ENCODE measurements at regions not wholly inside any gene's neighbourhood (a gene's known extent, or its start where the extent isn't known, plus 50 kb on each side); places are given as distances from the start of the nearest gene placed in this dataset.

DNA sequence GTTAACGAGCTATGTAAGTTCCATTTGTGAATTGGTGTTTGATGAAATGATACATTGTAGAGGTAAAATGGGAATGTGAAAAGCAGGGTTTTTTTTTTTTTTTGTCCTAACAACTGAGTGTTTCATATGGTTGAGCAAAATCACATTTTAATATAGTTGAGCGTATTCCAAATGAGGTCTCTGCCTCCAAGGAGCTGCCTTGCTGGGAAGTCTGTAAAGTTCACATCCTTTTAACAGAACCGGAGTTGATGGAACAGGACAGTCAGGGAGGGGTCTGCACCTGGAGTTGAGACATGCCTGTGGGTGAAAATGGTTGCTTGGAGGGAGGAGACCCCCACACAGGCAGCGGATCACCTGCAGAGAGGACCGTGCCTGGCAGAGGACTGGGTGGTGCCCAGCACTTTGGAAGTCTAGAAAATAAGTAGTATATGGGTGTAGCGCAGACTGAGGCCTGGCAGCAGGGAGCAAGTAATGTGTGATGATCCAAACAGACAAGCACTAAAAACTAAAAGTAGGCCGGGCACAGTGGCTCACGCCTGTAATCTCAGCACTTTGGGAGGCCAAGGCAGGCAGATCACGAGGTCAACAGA, 75.2 kb upstream of the UBAC2 start:
- DNase-seq, result no peak

GRCh38 chr13:99126821-99127220, 73.8 kb upstream of the UBAC2 start:
- no peak for DNase-seq

DNA sequence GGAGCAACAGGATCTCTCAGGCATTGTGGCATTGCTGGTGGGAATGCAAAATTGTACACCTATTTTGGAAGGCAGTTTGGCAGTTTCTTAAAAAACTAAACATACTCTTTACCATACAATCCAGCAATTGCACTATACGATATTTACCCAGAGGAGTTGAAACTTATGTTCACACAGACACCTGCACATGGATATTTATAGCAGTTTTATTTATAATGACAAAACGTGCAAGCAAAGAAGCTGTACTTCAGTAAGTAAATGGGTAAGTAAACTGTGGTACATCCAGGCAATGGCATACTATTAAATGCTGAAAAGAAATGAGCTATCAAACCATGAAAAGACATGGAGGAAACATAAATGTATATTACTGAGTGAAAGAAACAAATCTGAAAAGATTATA, 71.6 kb upstream of the UBAC2 start:
- no peak for DNase-seq

GRCh38 chr13:99129951-99130350, 70.7 kb upstream of the UBAC2 start:
- DNase-seq, result no peak

GRCh38 chr13:99131410-99131809, 69.2 kb upstream of the UBAC2 start:
- no peak for DNase-seq

- DNase-seq, result no peak
Measured at GRCh38 chr13:99132295-99132835, 68.3 kb upstream of the UBAC2 start.

DNA sequence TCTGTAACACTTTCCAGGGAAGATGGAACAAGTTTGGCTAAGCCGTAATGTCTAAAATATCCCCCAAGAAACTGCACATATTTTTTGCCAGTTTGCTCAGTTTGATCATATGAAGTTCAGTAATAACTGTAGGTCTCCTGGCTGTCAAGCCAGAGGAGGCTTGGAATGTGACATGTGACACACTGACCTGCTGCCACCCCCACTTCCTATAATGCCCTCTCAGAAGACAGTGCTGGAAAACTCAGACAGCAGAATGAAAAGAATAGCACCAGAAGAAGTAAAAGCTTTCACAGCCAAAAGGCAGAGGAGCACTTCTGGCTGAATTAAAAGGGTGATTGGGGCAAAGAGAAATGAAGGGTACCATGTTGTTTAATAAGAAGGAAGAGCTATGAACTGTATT, 67.4 kb upstream of the UBAC2 start:
- DNase-seq, result no peak

- DNase-seq, result no peak
Measured at GRCh38 chr13:99133848-99134247, 66.8 kb upstream of the UBAC2 start.

DNA sequence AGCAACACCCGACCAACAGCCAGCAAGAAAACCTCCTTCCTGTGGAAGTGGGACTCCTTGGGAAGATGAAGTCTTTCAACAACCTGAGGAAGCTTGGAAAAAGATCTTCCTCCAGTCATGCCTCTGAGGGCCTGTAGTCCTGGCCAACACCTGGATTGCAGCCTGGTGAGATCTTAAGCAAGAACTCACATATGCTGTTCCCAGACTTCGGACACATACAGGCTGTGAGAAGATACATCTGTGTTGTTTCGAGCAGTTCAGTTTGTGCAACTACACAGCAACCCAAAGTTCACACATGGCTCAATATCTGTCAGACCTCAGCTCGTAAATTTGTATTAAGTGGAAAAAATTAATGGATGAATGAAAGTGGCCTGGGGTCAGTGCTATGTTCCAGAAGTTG, 65.1 kb upstream of the UBAC2 start:
- no peak for DNase-seq

- no peak for DNase-seq
Measured at GRCh38 chr13:99136427-99136954, 64.2 kb upstream of the UBAC2 start.

DNA sequence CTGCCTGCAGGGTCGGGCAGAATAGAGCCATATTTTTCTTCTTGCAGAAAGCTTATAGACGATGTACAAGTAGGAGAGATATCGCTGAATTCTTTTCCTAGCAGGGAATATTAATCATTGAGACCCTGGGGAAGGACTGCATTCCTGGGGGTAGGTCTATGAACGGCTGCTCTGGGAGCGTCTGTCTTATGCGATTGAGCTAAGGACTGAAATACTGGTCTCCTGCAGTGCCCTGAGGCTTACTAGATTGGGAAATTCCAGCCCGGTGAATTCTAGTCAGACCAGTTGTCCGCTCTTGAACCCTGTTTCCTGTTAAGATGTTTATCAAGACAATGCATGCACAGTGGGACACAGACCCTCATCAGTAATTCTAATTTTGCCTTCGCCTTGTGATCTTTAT, 59.8 kb upstream of the UBAC2 start:
- no peak for DNase-seq

- DNase-seq, result no peak
Measured at GRCh38 chr13:99143904-99144303, 56.8 kb upstream of the UBAC2 start.

DNA sequence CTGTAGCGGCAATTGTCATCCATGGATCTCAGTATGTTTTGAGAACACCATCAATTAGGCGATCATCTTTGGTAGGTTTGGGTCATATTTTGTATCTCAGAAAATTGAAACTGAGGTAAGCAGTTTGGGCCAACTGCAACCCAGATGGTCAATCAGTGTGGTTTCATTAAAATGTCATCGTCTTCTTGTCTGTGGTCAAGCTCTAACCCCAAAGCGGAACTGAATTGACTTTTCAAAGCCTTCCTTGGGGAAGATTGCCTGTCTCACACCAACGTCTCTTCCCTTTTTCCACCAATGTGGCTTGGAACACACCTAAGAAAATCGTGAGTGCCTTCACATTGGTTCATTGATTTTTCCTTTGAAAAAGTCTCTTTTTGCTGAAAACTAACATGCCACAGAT, 56.3 kb upstream of the UBAC2 start:
- DNase-seq, result no peak

DNA sequence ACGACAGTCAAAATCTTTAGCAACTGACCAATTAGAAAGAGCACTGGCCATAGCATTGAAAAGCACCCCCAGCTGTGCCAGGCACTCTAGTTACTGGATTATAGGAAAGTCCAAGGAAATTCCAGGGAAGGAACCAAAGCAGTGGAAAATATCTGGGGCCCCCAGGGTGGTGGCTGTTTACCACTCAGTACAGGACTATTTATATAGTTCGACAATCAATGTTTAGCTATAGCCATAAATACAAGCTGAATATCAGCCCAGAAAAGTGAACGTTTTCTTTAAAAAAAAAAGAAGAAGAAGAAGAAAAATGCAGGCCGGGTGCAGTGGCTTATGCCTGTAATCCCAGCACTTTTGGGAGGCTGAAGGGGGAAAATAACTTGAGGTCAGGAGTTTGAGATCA, 55.2 kb upstream of the UBAC2 start:
- no peak for DNase-seq

- DNase-seq, result no peak
Measured at GRCh38 chr13:99150575-99151361, 49.9 kb upstream of the UBAC2 start.

Measured in SHP77 treated with DMSO at 0.1 percent for 48 hours (cell line).